Lower lobe of right lung (tissue), 2 donors: ENCODE measurements at regions not wholly inside any gene's neighbourhood (a gene's known extent, or its start where the extent isn't known, plus 50 kb on each side); places are given as distances from the start of the nearest gene placed in this dataset.

Experiments
- ATAC-seq, 2 donors: fragments of 200-7000 bp; cut with Tn5 transposase; one replicate each; pipeline ENCODE4 v1.9.1; 2020 to 2022; ENCODE audit warnings: mild to moderate bottlenecking in 2 of 2, moderate library complexity in 2 of 2
- DNase-seq: peaks from one replicate; pipeline ENCODE4 v3.0.0-alpha.2; 2020
- H3K27ac ChIP-seq: fragments of 200-600 bp; one replicate; pipeline ENCODE4 v1.8.0; 2022
- H3K27me3 ChIP-seq: fragments of 200-600 bp; one replicate; pipeline ENCODE4 v1.8.0; 2022; ENCODE audit warnings: low read depth
- H3K36me3 ChIP-seq: fragments of 200-600 bp; one replicate; pipeline ENCODE4 v1.8.0; 2022; ENCODE audit warnings: mild to moderate bottlenecking
- H3K4me1 ChIP-seq: fragments of 200-600 bp; one replicate; pipeline ENCODE4 v1.8.0; 2022
- H3K4me3 ChIP-seq: fragments of 200-600 bp; one replicate; pipeline ENCODE4 v1.8.0; 2022; ENCODE audit warnings: mild to moderate bottlenecking
- H3K9me3 ChIP-seq: fragments of 200-600 bp; one replicate; pipeline ENCODE4 v1.8.0; 2022
- CTCF ChIP-seq: fragments of 200-600 bp; IDR thresholded peaks from one replicate; pipeline ENCODE4 v1.8.0; 2022; ENCODE audit warnings: antibody characterized with exemption, mild to moderate bottlenecking
- intact Hi-C: fragments of 100-400 bp; cut with DNase I; formaldehyde crosslinking; loops from one replicate; pipeline ENCODE4 v1.11.0; 2022
- donor health status: DM: no; HTN: yes; CAD: no; lungs with severe emphysema.

DNA sequence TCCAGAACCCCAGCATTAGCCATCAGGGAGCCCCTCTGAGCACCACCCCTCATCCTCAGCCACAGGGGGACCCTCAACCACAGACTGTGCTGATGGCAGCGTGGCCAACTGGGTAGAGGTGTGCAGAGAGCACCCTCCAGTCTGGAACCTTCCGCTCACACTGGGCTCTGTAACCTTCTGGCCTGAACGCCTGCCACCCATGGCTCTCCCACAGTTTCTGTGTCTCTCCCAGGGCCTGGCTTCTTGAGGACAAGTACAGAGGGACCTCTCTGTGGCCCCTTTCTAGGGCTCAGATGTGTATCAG, 503.0 kb upstream of the MGMT start:
- intact Hi-C loops, result no loop called here
- Histone ChIP-seq H3K4me3 (no peak overlapping the region), H3K9me3 (no peaks in the 10 kb centered on the region), H3K27ac (no peak overlapping the region), H3K27me3 (peaks cover 12% of the 10 kb centered on the region), H3K4me1 (no peaks in the 10 kb centered on the region), H3K36me3 (no peaks in the 10 kb centered on the region)
- no peak for TF ChIP-seq CTCF
- DNase-seq, result no peak
- no peak for ATAC-seq

- H3K4me1 ChIP-seq, result no peaks in the 10 kb centered on the region
- no peaks in the 10 kb centered on the region for H3K36me3 ChIP-seq
- no peak for DNase-seq
- H3K4me3 ChIP-seq, result no peak overlapping the region
- no peak overlapping the region for H3K27ac ChIP-seq
- no peak for TF ChIP-seq CTCF
- intact Hi-C loops, result no loop called here
- ATAC-seq, result no peak
- no peaks in the 10 kb centered on the region for H3K9me3 ChIP-seq
- H3K27me3 ChIP-seq, result peaks cover 12% of the 10 kb centered on the region
These were observed 498.9 kb upstream of the MGMT start for GRCh38 chr10:128967980-128968756.

DNA sequence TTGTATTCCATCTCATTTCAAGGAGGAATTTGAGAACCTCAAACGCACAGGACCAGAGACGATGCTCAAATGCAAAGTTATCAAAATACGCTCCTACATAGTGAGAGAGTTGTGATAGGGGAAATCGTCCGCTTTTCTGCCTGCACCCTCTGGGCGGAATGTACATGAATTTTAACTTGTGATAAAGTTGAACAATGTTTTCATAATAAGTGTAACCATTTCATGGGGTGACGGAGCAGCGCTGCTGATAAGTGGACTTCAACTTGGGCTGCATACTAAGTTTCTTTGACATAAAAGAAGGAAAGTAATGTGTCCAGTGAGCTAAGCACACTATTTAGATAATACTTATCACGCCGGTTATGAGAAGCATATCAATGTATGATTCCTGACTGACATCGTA, 497.5 kb upstream of the MGMT start:
- ATAC-seq (no peak), DNase-seq (no peak)
- intact Hi-C loops, result no loop called here
- Histone ChIP-seq H3K27ac (no peak overlapping the region), H3K27me3 (peaks cover 12% of the 10 kb centered on the region), H3K4me1 (no peaks in the 10 kb centered on the region), H3K4me3 (no peak overlapping the region), H3K36me3 (no peaks in the 10 kb centered on the region), H3K9me3 (no peaks in the 10 kb centered on the region)
- TF ChIP-seq CTCF, result no peak

- Histone ChIP-seq H3K27me3 (peaks cover 8% of the 10 kb centered on the region), H3K4me3 (no peak overlapping the region), H3K36me3 (no peaks in the 10 kb centered on the region), H3K9me3 (no peaks in the 10 kb centered on the region), H3K4me1 (no peaks in the 10 kb centered on the region), H3K27ac (no peak overlapping the region)
- intact Hi-C loops, result no loop called here
- no peak for TF ChIP-seq CTCF
- ATAC-seq, result no peak
- DNase-seq, result no peak
These were observed 495.5 kb upstream of the MGMT start for GRCh38 chr10:128971374-128972035.

GRCh38 chr10:128972036-128972405, 495.0 kb upstream of the MGMT start:
- H3K27me3 ChIP-seq, result peaks cover 6% of the 10 kb centered on the region
- H3K36me3 ChIP-seq, result no peaks in the 10 kb centered on the region
- ATAC-seq (no peak), DNase-seq (no peak)
- TF ChIP-seq CTCF, result no peak
- no peaks in the 10 kb centered on the region for H3K4me1 ChIP-seq
- H3K9me3 ChIP-seq, result no peaks in the 10 kb centered on the region
- H3K27ac ChIP-seq, result no peak overlapping the region
- intact Hi-C loops, result no loop called here
- no peak overlapping the region for H3K4me3 ChIP-seq
